HCEC 1CT (cell line): ENCODE measurements at regions not wholly inside any gene's neighbourhood (a gene's known extent, or its start where the extent isn't known, plus 50 kb on each side); places are given as distances from the start of the nearest gene placed in this dataset.
"Not testable (repeated sequence)": the region's sequence is repeated elsewhere in the genome, so short reads cannot be mapped to it uniquely, and the experiment has no call there.

Source experiments
- DNase-seq: peaks from one replicate; pipeline ENCODE4 v3.0.0-alpha.2; 2017

DNA sequence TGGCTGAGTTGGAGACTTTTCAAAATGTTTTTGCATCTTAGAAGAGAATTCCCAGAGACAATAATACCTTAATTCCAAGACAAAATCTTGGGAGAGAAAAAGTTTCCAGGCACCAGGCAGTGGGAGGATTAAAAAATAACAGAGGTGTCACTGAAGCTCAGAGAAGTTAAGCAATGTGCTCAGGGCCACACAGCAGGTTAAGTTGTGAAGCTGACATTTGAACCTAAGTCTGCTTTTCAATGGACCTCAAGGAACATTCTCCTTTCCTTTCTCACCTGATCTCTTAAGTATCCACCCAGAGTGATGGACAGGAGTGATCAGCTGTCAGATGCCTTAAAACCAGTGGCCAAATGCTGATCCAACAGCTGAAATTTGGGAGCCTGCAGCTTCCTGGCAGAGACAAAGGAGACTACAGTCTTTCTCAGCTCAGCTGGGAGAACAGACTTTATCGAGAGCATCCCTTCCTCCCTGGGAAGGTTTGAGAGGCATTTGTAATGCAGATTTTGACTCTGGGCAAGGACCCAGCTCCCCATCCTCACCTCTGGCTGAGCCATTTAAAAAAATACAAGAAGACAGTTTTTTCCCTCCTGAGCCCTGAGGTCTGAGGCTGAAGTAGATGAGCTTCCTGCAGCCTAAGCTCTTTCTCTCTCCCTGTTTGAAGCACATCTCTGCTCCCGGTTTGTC is 174.9 kb upstream of the RPH3A start:
- no peak for DNase-seq

DNA sequence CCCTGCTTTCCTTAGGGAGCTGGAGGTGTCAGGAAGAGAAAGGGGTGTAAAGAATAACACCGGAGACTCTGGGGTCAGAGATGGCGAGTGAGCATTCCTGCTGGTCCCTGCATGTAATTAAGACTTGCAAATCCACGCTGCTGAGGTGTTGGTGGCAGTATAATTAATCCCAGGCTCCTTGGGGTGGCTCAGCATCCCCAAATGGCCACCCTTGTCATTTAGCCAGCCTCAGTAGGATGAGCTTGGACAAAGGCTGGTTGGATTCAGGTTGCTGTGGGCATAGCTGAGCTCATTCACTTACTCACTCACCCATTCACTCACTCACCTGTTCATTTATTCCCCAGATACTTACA is 174.4 kb upstream of the RPH3A start:
- DNase-seq = no peak

DNA sequence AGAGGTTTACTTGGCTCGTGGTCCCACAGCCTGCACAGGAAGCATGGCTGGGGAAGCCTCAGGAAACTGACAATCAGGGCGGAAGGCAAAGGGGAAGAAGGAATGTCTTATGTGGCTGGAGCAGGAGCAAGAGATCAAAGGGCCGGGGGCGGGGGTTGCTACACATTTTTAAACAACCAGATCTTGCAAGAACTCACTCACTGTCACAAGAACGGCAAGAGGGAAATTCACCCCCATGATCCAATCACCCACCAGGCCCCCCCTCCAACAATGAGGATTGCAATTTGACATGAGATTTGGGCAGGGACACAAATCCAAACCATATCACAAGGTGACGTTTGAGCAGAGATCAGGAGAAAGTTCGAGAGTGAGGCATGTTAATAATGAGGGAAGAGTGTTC is 163.7 kb upstream of the RPH3A start:
- no peak for DNase-seq

DNA sequence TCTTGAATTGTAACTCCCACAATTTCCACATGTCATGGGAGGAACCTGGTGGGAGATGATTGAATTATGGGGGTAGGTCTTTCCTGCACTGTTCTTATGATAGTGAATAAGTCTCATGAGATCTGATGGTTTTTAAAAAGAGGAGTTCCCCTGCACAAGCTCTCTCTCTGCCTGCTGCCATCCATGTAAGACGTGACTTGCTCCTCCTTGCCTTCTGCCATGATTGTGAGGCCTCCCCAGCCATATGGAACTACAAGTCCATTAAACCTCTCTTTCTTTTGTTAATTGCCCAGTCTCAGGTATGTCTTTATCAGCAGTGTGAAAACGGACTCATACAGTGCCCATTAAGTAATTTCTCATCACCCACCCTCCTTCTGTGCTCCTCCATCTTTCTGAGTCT is 159.6 kb upstream of the RPH3A start:
- not testable (repeated sequence) for DNase-seq

DNA sequence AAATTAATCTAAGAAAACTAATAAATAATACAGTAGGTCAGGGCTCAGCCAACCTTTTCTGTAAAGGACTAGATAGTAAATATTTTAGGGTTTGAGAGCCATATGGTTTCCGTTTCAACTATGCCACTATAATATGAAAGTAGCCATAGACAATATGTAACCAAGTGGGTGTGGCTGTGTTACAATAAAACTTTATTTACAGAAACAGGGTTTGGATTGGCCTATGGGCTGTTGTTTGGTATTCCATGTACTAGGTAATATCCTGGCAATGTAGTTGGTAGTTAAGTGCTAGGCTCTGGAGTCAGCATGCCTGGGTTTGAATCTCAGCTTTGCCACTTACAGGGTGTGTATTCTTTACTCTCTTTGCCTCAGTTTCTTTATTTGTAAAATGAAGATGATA is 156.5 kb upstream of the RPH3A start:
- DNase-seq = no peak

DNA sequence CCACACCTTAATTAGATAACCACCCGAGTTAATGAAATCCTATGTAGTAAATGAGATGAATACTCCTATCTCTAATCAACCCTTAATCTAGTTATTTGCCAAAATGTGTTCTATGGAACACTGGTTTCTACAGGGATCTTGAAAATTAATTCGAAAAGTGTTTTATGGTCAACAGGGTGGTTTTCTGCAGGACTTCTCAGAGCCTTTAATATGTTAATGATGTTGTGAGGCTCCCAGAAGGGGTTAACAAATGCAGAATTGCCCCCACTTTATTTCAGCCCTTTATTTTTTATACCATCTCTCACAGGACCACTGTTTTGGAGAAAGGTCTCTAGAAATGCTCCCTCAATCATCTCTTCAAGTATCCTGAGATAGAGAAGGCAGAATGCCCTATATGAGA is 153.1 kb upstream of the RPH3A start:
- DNase-seq = no peak

DNA sequence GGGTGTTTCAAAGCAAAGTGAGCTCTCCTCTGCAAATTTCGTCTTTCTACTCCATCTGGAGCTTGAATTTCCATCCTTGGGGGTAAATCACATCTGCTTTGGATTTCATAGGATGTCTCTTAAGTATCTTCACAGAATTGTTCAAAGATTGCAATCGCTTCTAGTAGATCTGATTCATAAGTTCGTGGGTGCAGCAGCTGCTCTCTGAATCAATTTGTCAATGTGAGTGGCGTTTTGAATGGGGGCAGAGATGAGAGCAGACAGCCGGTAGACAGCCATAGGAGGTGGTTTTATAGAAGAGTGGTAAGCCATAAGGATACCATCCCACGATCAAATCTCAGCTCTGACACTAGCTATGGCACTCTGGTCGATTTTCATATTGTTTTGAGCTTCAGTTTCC is 146.0 kb upstream of the RPH3A start:
- no peak for DNase-seq

DNA sequence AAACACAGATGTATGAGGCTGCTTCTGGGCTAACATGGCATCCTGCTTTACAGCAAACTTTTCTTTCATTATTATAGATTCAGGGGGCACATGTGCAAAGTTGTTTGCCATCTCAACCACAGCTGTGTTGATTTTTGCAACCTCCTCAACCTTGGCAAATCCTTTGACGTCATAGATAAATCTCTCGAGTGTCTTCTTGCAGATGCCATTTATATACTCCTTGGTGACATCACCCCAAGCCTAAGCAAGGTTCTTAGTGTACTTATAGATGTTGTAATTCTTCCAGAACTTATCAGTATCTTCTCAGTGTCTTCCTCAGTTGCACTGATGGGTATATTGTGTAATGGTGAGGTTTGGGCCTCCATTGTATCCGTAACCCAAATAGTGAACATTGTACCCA is 135.4 kb upstream of the RPH3A start:
- DNase-seq = no peak

DNA sequence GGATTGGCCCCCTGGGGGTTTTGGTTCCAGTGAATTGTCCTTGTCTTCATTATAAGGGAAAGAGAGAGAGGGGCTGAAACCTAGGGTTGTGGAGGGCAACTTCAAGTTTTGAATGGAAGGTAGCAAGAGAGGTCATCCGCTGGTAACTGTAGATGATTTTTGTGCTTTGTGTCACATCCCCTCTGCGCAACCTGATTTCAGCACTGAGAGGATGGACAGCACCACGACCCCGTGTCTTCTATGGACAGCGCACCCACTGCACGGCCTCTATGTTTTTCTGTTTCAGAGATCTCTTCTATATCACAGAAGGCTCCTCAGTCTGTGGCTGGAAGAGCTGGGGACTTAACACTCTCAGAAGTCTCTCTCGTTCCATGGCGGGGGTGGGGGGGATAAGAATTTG is 127.0 kb upstream of the RPH3A start:
- DNase-seq = no peak

DNA sequence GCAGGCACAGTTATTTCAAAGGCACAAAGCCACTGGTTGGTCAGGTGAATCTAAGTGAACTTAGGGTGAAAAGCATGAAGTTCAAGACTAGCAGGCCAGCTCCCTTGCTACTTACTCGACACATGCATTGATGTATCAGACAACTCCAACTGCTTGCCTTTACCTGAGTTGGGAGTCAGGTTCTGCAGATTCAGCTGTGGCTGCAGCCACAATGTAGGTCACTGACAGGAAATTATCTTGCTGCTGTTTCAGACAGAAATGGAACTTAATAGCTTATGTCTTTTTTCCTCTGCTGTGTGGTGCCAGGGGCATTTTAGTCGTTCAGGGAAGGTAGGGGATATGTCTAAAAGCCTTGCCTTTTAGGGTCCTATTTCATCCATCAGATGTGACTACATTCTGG is 125.6 kb upstream of the RPH3A start:
- no peak for DNase-seq

DNA sequence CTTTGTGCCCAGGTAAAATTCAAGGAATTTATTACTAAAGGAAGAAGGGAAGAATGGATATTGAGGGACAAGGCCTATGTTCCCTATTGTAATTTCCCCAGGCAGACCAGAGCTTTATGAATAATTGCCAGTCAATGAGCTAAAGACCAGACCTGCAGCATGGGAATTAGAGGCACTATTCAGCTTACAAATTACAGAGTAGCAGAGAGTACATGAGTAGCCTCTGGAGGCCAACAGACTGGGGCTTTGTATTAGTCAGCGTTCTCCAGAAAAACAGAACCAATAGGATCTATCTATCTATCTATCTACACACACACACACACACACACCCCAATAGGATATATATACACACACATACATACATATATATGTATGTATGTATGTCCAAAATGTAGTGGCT is 120.0 kb upstream of the RPH3A start:
- no peak for DNase-seq

DNA sequence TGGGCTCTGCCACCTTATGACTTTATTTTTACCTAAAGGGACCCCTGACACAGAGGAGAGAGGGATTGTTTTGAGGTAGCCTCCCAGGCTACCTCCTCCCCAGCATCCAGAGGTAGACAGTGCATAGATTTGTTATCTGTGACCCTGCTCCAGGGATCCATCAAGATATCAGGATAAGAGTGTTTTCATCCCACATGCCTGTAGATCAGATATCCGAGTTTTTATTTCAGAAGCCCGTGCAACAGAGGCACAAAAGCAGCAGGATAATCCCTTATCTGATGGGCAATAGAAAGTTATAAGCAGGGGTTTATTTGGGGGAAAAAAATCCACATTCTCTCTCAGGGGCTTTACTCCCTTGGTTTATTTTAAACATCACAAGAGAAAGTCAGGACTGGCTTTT is 117.0 kb upstream of the RPH3A start:
- DNase-seq = no peak

DNA sequence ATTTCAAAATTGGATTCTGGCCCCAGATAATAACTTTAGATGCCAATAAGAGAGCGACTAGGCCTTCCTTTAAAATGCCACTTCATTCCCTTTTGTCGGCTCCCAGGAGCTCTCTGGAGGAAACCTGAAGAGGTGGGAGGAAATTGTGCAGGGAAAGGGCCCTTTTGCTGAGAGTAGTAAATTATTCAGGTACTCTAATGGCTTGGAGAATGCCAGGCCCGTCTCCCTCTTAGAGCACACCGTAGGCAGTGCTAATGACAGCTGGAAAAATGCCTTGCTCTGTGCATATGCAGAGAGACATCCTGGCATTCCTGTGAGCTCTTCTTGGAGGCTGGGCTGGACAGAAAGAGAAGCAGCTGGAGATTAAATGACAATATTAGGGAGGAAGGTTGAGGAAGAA is 115.0 kb upstream of the RPH3A start:
- no peak for DNase-seq

DNA sequence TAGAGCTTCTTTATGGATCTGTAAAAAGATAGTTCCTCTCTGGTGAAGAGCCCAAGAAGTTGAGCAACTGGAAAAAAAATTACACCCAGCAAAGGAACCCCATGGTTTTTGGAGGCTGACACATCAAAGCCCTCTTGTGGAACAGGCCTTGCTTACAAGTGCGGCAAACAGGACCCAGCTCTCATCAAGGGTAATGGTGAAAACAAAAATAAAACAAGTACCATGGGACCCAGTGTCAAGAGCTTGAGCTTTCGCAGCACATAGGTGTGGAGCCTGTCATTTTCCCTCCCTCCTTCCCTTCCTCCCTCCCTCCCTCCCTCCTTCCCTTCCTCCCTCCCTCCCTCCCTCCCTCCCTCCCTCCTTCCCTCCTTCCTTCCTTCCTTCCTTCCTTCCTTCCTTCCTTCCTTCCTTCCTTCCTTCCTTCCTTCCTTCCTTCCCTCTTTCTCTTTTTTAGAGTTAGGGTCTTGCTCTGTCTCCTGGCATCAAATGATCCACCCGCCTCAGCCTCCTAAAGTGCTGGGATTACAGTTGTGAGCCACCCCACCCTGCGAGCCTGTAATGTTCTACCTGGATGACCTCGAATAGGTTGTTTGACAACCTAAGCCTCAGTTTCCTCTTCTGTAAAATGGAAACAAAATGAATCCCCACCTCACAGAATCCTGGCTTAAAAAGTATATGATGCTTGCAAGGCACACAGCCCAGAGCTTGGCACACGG is 114.3 kb upstream of the RPH3A start:
- DNase-seq = no peak

DNA sequence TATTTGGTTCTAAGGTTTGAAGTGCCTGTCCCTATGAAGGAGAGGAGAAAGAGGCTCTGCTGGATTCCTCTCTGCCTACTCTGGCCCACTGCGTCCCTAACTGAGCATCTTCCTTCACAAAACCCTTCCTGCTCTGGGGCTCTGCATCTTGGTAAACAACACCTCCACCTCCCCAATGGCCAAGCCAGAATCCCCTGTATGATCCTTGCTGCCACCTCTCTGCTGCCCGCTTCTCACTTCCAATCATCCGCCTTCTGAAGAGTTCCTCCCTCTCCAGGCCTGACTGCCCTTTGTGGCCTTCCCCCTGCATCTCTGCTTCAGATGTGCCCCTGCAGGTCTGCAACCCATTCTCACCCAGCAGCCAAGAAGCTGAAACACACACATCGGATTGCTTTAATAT is 110.6 kb upstream of the RPH3A start:
- DNase-seq = no peak

DNA sequence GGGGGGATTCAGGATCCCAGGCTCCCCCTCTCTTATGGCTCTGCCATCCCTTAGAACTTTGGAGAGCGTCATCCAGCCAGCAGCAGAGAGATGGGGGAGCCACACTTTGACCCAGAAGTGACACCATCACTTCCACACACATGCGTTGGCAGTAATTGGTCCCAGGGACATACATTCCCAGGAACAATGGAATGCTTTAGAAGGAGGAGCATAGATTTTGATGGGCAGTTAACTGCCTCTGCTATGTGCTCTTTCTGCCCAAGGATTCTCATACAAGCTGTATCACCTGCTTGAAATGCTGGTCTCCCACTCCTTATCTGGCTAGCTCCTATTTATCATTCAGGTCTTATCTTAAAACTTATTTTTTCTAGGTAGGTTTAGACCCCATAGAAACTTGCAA is 109.0 kb upstream of the RPH3A start:
- no peak for DNase-seq

DNA sequence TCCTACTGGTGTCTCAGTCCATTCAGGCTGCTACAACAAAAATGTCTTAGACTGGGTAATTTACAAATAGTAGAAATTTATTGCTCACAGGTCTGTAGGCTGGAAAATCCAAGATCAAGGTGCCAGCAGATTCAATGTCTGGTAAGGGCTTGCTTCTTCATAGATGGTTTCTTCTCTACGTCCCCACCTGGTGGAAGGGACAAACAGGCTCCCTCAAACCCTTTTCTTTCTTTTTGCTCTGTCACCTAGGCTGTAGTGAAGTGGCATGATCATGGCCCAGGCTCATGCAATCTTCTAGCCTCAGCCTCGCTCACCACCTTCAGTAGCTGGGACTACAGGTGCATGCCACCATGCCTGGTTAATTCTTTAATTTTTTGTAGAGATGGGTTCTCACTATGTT is 106.8 kb upstream of the RPH3A start:
- no peak for DNase-seq

DNA sequence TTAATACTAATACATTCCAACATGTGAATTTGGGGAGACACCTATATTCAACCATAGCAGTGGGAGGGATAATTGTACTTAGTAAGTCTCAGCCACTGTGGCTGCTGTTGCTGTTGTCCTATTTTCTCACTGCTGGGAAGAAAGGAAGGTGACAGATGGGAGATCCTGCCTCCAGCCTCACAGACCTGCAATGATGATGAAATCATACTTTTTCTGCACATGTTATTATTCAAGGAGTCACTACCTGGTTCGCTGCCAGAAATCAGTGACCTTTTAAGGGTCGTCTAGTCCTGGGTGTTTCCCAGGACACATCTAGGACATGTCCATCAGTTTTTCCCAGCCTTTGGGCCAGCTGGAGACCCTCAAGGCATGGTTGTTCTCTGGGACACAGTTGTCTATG is 106.2 kb upstream of the RPH3A start:
- DNase-seq = no peak

DNA sequence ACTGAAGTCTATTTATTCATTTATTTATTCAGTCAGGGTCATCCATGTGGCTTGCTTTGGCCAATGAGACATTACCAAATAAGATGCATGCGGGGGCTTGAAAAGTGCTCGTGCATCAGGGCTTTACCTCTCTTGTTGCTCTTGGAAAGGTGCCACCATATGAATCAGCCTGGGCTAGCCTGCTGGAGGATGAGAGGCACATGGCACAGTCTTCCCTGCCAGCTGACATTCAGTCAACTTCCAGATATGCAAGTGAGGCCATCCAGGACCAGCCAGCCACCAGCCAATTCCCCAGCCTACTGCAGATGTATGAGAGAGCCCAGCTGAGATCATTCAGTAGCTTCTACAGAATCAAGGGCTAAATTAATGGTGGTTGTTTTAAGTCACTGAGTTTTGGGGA is 105.2 kb upstream of the RPH3A start:
- peak; percentile 15 for DNase-seq

DNA sequence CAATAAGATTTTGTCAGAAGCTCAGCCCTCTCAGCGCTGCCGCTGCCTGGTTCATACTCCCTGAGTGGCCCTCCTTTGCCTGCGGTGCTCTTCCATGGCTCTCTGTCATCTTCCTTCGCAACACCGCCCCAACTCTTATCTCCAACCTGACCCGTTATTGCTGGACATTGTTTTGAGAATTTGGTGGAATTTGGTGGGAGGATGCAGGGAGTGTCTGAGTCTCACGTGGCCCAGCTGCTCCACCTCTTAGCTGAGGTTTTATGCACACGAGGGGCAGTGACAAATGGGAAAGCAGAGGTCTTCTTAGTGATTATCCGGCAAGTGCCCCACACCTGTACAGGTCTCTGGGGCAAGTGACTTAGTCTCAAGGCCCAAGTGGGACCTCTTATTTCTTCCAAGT is 97.5 kb upstream of the RPH3A start:
- DNase-seq = no peak

DNA sequence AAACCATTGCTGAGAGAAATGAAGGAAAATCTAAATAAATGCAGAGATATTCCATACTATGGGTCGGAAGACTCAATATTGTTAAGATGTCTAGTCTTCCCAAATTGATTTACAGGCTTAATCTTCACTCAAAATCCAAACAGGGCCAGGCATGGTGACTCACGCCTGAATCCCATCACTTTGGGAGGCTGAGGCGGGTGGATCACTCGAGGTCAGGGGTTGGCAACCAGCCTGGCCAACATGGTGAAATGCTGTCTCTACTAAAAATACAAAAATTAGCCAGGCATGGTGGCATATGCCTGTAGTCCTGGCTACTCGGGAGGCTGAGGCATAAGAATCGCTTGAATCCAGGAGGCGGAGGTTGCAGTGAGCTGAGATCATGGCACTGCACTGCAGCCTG is 94.1 kb upstream of the RPH3A start:
- DNase-seq = not testable (repeated sequence)

DNA sequence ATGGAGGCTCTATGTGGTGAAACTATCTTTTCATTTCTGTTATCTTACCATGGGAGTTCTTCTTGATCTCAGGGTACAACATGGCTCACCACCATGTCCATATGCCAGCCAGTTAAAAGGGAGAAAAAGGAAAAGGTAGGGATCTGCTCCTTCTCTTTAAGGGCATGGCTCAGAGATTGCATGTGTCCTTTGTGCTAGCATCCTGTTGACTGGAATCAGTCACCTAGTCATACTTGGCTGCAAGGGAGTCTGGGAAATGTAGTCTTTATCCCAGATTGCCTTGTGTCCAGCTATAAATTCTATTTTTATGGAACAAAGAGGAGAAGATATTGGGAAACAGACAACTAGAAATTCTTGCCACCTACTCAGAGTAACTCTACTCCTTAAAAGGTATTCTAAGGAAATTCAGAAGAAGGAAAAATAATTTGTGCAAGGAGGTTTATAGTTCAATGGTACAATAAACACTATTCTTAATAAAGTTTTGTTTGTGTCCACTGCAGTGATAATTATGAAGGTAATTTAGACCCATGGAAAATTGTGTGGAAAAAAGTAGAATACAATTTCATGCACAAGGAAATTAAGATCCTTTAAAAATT is 86.4 kb upstream of the RPH3A start:
- DNase-seq = no peak

DNA sequence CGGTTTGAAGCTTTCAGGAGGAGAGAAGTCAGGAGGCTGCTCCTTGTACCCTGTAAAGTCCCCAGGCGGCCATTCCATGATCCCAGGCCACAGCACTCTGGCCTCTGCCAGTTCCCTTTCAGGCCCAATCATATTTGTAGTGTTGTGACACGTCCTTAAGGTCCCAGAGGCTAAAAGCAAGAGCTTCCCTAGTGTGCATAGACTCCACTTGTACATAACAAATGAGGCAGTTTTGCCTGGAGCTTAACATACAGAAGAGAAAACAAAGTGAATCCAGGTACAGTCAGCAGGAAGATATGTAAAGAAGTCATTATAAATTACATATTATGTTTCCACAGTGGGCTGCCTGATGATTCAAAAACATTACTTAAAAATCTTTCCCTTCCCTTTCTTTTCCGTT is 81.1 kb upstream of the RPH3A start:
- no peak for DNase-seq

DNA sequence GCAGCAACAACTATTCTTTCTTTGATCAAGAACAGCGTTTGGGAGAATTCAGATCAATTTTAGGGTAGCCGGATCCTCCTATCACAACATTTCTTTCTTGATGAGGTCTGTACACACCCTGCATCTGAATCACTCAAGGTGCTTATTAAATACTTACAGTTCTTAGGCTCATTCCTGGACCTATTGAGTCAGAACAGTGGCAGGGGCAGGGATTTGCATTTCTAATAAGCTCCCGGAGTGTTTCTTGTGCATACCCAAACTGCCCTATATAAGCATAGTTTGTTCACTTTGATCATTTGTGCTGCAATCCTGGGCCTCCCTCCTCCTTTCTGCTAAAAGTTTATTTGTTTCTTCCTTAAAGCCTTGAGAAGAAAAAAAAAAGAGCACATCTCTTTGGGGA is 80.5 kb upstream of the RPH3A start:
- DNase-seq = no peak

DNA sequence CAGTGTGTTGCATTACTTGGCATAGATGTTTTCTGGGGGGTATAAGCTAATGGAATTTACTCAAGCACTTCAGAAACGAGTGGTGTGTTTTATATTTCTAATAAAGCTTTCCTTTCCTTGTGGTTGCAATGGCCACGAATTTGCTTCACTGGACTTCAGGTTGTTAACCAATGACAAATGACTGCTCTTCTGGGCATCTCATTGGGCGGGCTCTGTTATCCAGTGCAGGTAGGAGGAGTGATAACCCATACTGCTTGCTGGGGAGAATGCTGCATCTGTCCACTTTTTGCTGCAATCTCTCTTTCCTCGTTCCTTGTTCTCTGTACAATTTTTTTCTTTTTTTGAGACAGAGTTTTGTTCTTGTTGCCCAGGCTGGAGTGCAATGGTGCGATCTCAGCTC is 80.0 kb upstream of the RPH3A start:
- DNase-seq = no peak
